SJSA1 (cell line): ENCODE measurements at regions not wholly inside any gene's neighbourhood (a gene's known extent, or its start where the extent isn't known, plus 50 kb on each side); places are given as distances from the start of the nearest gene placed in this dataset.

Experiments used
- DNase-seq, 2 experiments: peaks; one replicate each; pipeline ENCODE4 v3.0.0-alpha.2; 2015 to 2020; ENCODE audit warnings: low spot score in 2 of 2, low read depth in 1 of 2
- H3K27ac ChIP-seq: fragments of 250-450 bp; sonication (Bioruptor Pico); 2 replicates; pipeline ENCODE4 v1.5.1; 2020; ENCODE audit warnings: mild to moderate bottlenecking, moderate library complexity
- H3K27me3 ChIP-seq: fragments of 250-450 bp; sonication (Bioruptor Pico); replicated peaks from 2 replicates; pipeline ENCODE4 v1.5.1; 2020; ENCODE audit warnings: mild to moderate bottlenecking, moderate library complexity
- H3K36me3 ChIP-seq: fragments of 250-450 bp; sonication (Bioruptor Pico); 2 replicates; pipeline ENCODE4 v1.5.1; 2020; ENCODE audit warnings: mild to moderate bottlenecking
- H3K4me1 ChIP-seq: fragments of 250-450 bp; sonication (Bioruptor Pico); replicated peaks from 2 replicates; pipeline ENCODE4 v1.6.1; 2021; ENCODE audit warnings: mild to moderate bottlenecking
- H3K4me3 ChIP-seq: fragments of 250-450 bp; sonication (Bioruptor Pico); 2 replicates; pipeline ENCODE4 v1.5.1; 2020; ENCODE audit warnings: mild to moderate bottlenecking
- H3K9me3 ChIP-seq: fragments of 250-450 bp; sonication (Bioruptor Pico); replicated peaks from 2 replicates; pipeline ENCODE4 v1.5.1; 2020; ENCODE audit warnings: mild to moderate bottlenecking

DNA sequence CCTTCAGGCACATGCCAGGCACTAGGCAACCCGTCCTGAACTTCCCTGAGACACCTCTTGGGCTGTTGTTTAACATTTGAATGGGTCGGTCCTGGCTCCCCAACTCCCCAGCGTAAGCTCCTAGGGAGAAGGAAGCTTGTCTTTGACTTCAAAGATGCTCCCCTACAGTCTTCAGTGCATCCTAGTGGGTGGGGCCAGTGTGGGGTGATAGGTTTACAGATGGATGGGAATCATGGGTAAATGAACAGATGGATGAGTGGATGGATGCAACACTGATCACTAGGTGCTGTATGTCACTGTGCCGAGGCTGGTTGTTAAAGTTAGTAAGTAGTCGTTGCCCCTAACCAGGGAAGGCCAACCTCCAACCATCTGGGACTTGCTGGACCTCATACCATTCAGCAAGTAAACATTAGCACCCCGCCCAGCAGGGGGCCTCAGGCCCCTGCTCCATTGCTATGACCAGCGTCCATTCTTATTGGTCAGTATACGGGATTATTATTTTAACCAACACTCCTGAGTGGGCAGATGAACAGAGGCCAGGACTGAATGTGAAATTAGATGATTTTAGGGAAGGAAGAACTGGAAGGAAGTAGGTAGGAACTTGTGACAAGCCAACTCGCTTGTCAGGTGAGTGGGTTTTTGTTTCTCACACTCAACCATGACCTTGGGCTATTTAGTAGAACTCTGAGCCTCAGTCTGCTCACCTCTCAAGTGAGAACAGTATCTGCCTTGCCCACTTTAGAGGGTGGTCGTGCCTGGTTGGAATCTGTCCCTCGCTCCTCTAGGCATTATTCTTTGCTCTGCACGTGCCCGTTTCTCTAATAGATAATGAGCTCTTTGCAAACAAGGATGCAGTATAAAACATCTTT is 82.9 kb upstream of the FOXP4 start:
- Histone ChIP-seq H3K27me3 (no peaks in the 10 kb centered on the region), H3K4me3 (no peak overlapping the region), H3K9me3 (no peaks in the 10 kb centered on the region), H3K4me1 (peaks cover 22% of the 10 kb centered on the region), H3K27ac (no peak overlapping the region), H3K36me3 (no peaks in the 10 kb centered on the region)
- DNase-seq, result peak; percentile 75 to 78

DNA sequence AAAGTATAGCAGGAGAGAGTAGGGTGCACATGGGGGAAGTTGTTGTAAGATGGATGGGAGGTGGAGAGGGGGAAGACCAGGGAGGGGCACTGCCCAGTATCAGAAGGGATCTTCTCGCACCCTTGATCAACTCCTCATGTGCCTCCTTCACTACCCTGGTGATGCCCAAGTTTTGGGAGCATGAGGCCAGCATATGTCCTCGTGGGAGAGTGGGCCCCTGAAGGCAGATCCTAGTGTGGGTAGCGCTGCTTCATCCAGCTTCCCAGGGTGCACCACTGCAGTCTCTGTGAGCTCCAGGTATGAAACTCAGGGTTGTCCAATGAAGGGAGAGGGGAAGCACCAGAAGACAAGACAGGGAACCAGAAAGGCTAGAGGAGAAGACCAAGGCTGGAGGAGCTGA is 82.2 kb upstream of the FOXP4 start:
- Histone ChIP-seq H3K4me3 (no peak overlapping the region), H3K4me1 (peaks cover 22% of the 10 kb centered on the region), H3K36me3 (no peaks in the 10 kb centered on the region), H3K27me3 (no peaks in the 10 kb centered on the region), H3K9me3 (no peaks in the 10 kb centered on the region), H3K27ac (0 out of 2 replicates have a peak overlapping the region, but pooled peaks have one; percentile 21)
- no peak for DNase-seq

- Histone ChIP-seq H3K27me3 (no peaks in the 10 kb centered on the region), H3K9me3 (no peaks in the 10 kb centered on the region), H3K4me1 (peaks cover 22% of the 10 kb centered on the region), H3K36me3 (no peaks in the 10 kb centered on the region), H3K27ac (0 out of 2 replicates have a peak overlapping the region, but pooled peaks have one; percentile 21), H3K4me3 (no peak overlapping the region)
- peak; percentile 48 to 68 for DNase-seq
Measured at GRCh38 chr6:41464481-41464880, 81.7 kb upstream of the FOXP4 start.

DNA sequence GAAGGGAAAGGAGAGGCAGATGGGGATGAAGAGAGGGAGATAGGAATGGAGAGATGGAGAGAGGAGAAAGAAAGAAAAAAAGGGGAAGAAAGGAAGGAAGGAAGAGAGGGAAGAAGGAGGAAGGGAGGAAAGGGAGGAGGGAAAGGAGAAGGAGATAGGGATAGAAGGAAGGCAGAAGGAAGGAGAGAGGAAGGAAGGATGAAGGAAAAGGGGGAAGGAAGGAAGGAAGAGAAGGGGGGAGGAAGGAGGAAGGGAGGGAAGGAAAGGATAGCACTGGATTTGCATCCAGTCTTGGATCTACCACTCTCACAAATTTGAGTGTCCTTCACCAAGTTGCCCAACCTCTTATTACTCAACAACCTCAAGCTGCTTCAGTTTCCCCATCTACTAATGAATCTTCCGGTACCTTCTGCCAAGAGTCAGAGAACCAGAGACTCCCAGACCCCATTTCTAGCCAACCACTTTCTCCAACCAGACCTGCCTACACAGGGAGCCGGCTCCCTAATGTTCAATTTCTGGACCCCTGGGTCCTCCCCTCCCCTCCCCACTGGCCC is 79.7 kb upstream of the FOXP4 start:
- no peaks in the 10 kb centered on the region for H3K9me3 ChIP-seq
- no peak for DNase-seq
- H3K27me3 ChIP-seq, result no peaks in the 10 kb centered on the region
- peaks cover 25% of the 10 kb centered on the region for H3K4me1 ChIP-seq
- no peak overlapping the region for H3K4me3 ChIP-seq
- no peaks in the 10 kb centered on the region for H3K36me3 ChIP-seq
- H3K27ac ChIP-seq, result no peak overlapping the region

- no peaks in the 10 kb centered on the region for H3K27me3 ChIP-seq
Measured at GRCh38 chr6:41467061-41467460, 79.1 kb upstream of the FOXP4 start.

DNA sequence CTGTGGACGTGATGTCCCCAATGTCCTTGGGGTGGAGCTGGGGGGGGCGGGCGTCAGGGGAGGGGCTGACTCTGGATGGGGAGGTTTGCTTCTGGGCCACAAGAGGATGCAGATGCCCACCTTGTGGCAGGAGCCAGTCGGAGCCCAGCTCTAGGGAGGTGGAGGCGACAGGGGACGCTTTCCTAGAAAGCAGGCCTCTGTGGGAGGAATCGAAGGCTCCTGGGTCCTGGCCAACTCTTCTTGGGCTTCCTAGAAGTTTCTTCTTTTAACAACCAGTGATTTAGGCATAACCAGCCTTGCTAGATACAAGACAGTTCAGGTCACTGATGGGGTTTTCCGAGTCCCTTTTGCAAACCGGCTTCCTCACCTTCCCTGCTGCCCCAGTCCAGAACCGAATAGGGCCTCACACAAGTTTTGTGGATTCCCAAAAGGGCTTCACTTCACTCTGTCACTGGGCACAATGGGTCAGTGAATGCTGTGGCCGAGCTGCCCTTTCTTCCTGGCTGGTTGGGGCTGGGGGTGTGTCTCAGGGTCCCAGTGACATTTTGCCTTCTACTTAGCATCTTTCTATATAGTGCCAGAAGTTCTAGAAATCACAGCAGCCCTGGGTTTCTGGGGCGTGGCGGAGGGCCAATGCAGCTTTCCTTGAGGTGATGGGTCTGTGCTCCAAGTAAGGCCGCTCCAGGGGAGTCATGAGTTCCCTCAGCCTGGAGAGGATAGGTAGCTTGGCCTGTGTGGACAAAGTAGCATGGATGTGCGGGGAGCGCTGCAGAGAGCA is 78.4 kb upstream of the FOXP4 start:
- no peak for DNase-seq
- Histone ChIP-seq H3K27ac (no peak overlapping the region), H3K27me3 (no peaks in the 10 kb centered on the region), H3K4me3 (no peak overlapping the region), H3K4me1 (peaks cover 31% of the 10 kb centered on the region), H3K9me3 (no peaks in the 10 kb centered on the region), H3K36me3 (no peaks in the 10 kb centered on the region)

More at GRCh38 chr6:41467061-41467460, 79.1 kb upstream of the FOXP4 start:
- no peak overlapping the region for H3K27ac ChIP-seq
- no peaks in the 10 kb centered on the region for H3K36me3 ChIP-seq
- DNase-seq, result no peak
- H3K4me1 ChIP-seq, result peaks cover 25% of the 10 kb centered on the region
- H3K4me3 ChIP-seq, result no peak overlapping the region
- no peaks in the 10 kb centered on the region for H3K9me3 ChIP-seq

DNA sequence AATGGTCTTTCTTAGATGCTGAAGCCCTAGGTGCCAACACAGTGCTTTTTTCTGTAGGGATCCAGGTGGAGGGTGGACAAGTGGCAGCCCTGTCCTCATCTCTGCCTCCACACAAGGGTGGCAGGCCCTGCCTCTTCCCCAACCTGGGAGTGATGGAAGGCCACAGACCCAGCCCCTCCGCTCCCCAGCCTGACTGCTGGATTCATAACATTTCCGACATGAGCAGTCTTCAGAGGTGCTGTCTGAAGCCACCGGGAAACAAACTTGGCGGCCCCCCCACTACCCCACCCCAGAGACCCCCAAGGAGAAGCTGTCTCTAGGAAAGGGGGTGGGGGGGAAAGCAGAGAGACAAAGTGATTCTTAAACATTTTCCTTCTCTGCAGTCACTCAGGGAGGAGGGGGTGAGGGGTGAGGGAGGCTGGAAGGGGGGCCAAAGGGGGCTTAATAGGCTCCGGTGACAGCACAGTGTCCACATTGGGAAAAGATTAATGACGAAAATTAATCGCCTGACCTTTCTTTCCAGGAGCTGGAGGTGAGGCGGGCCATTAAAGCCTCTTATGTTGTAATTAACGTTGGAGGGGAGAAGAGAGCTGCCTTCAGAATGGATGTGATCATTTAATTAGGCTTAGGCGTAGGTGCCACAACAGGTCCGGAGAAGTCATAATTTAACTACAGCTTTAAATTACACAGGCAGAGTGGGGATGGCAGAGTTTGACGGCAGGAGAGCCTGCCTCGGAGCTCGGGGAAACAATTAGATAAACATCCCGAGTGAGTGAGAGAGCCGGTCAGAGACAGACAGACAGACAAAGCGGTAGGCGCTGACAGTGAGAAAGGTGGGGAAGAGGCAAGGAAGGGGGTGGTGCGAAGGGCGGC is 76.8 kb upstream of the FOXP4 start:
- no peak overlapping the region for H3K27ac ChIP-seq
- H3K4me3 ChIP-seq, result no peak overlapping the region

GRCh38 chr6:41470029-41470330 is 76.2 kb upstream of the FOXP4 start:
- Histone ChIP-seq H3K27me3 (no peaks in the 10 kb centered on the region), H3K4me3 (no peak overlapping the region), H3K36me3 (no peaks in the 10 kb centered on the region), H3K9me3 (no peaks in the 10 kb centered on the region), H3K27ac (no peak overlapping the region), H3K4me1 (peaks cover 17% of the 10 kb centered on the region)
- DNase-seq, result no peak

More for the DNA sequence above, 76.8 kb upstream of the FOXP4 start:
- Histone ChIP-seq H3K9me3 (no peaks in the 10 kb centered on the region), H3K27me3 (no peaks in the 10 kb centered on the region), H3K4me1 (peaks cover 23% of the 10 kb centered on the region), H3K36me3 (no peaks in the 10 kb centered on the region)
- DNase-seq, result no peak

GRCh38 chr6:41470331-41471063 is 75.7 kb upstream of the FOXP4 start:
- no peaks in the 10 kb centered on the region for H3K27me3 ChIP-seq
- no peak overlapping the region for H3K4me3 ChIP-seq
- no peaks in the 10 kb centered on the region for H3K9me3 ChIP-seq
- peaks cover 16% of the 10 kb centered on the region for H3K4me1 ChIP-seq
- H3K27ac ChIP-seq, result no peak overlapping the region
- H3K36me3 ChIP-seq, result no peaks in the 10 kb centered on the region
- no peak for DNase-seq

- DNase-seq, result no peak
- H3K27me3 ChIP-seq, result no peaks in the 10 kb centered on the region
- H3K27ac ChIP-seq, result no peak overlapping the region
- no peaks in the 10 kb centered on the region for H3K9me3 ChIP-seq
- H3K4me3 ChIP-seq, result no peak overlapping the region
- H3K36me3 ChIP-seq, result no peaks in the 10 kb centered on the region
- H3K4me1 ChIP-seq, result peaks cover 16% of the 10 kb centered on the region
Measured at GRCh38 chr6:41471064-41471895, 74.9 kb upstream of the FOXP4 start.

- Histone ChIP-seq H3K36me3 (no peaks in the 10 kb centered on the region), H3K4me3 (no peak overlapping the region)
Measured at GRCh38 chr6:41474213-41474933, 71.8 kb upstream of the FOXP4 start.

GRCh38 chr6:41475164-41475563 is 71.0 kb upstream of the FOXP4 start:
- no peak overlapping the region for H3K4me3 ChIP-seq
- H3K27ac ChIP-seq, result no peak overlapping the region
- peaks cover 16% of the 10 kb centered on the region for H3K4me1 ChIP-seq
- no peaks in the 10 kb centered on the region for H3K9me3 ChIP-seq
- no peaks in the 10 kb centered on the region for H3K36me3 ChIP-seq
- no peak for DNase-seq
- no peaks in the 10 kb centered on the region for H3K27me3 ChIP-seq

More at GRCh38 chr6:41474213-41474933, 71.8 kb upstream of the FOXP4 start:
- H3K27me3 ChIP-seq, result no peaks in the 10 kb centered on the region
- DNase-seq, result no peak
- no peaks in the 10 kb centered on the region for H3K9me3 ChIP-seq
- H3K27ac ChIP-seq, result no peak overlapping the region
- peaks cover 16% of the 10 kb centered on the region for H3K4me1 ChIP-seq
